Keratinocyte (primary cell): ENCODE measurements at regions not wholly inside any gene's neighbourhood (a gene's known extent, or its start where the extent isn't known, plus 50 kb on each side); places are given as distances from the start of the nearest gene placed in this dataset.

ENCODE experiments used
- DNase-seq: peaks from one replicate; pipeline ENCODE4 v3.0.0-alpha.2; 2011; ENCODE audit warnings: low read depth, missing footprints, low spot score
- FAIRE-seq: peaks from 2 replicates; lab custom pipeline; 2011; peaks lifted over from hg19 to GRCh38; lab: Jason Lieb, UNC
- H2AFZ ChIP-seq: 2 replicates; pipeline ENCODE4 v1.6.0; 2012; ENCODE audit warnings: low read length, control low read depth, inconsistent platforms; ENCODE audit not compliant: control insufficient read depth
- H3K27ac ChIP-seq: 2 replicates; pipeline ENCODE4 v1.5.1; 2011; ENCODE audit warnings: low read length; ENCODE audit not compliant: control insufficient read depth, insufficient read depth
- H3K27me3 ChIP-seq: 3 replicates; pipeline ENCODE4 v1.6.0; 2011; ENCODE audit warnings: low read length; ENCODE audit not compliant: control insufficient read depth, insufficient read depth; ENCODE audit errors: extremely low read depth
- H3K36me3 ChIP-seq, 2 experiments: 2 replicates in 1 of 2; 3 replicates in 1 of 2; pipeline ENCODE4 v1.5.1; 2011; ENCODE audit warnings: low read length in 2 of 2, mild to moderate bottlenecking in 1 of 2; ENCODE audit not compliant: control insufficient read depth in 2 of 2, insufficient read depth in 2 of 2; ENCODE audit errors: extremely low read depth in 1 of 2
- H3K4me1 ChIP-seq: 3 replicates; pipeline ENCODE4 v1.5.1; 2011; ENCODE audit warnings: low read length; ENCODE audit not compliant: control insufficient read depth, insufficient read depth; ENCODE audit errors: extremely low read depth
- H3K4me2 ChIP-seq: 3 replicates; pipeline ENCODE4 v1.6.0; 2011; ENCODE audit warnings: low read depth, low read length; ENCODE audit not compliant: control insufficient read depth, insufficient read depth; ENCODE audit errors: extremely low read depth
- H3K4me3 ChIP-seq, 3 experiments: fragments of 200-600 bp in 1 of 3; sonication (generic) in 1 of 3; 2 replicates in 2 of 3; 3 replicates in 1 of 3; pipeline ENCODE4 v1.5.1; 2011 to 2016; ENCODE audit warnings: low read length in 3 of 3, mild to moderate bottlenecking in 3 of 3, control low read depth in 2 of 3, inconsistent platforms in 1 of 3, low read depth in 1 of 3, mixed read lengths in 1 of 3, mixed run types in 1 of 3, moderate library complexity in 1 of 3; ENCODE audit not compliant: control insufficient read depth in 2 of 3, insufficient read depth in 2 of 3; ENCODE audit errors: extremely low read depth in 1 of 3
- H3K79me2 ChIP-seq: 2 replicates; pipeline ENCODE4 v1.6.0; 2012; ENCODE audit warnings: low read length; ENCODE audit not compliant: control insufficient read depth, insufficient read depth
- H3K9ac ChIP-seq: 3 replicates; pipeline ENCODE4 v1.6.0; 2011; ENCODE audit warnings: low read length; ENCODE audit not compliant: control insufficient read depth, insufficient read depth; ENCODE audit errors: extremely low read depth
- H3K9me1 ChIP-seq: 3 replicates; pipeline ENCODE4 v1.6.0; 2011; ENCODE audit warnings: low read length; ENCODE audit not compliant: control insufficient read depth, insufficient read depth; ENCODE audit errors: extremely low read depth
- H3K9me3 ChIP-seq: 2 replicates; pipeline ENCODE4 v1.5.1; 2012; ENCODE audit warnings: low read depth, low read length; ENCODE audit not compliant: control insufficient read depth
- H4K20me1 ChIP-seq: 3 replicates; pipeline ENCODE4 v1.6.0; 2011; ENCODE audit warnings: low read length; ENCODE audit not compliant: control insufficient read depth, insufficient read depth; ENCODE audit errors: extremely low read depth
- EZH2 ChIP-seq: IDR thresholded peaks from one replicate; pipeline ENCODE4 v1.6.1; 2012; ENCODE audit warnings: inconsistent platforms, mild to moderate bottlenecking, low read length, moderate library complexity
- dilution Hi-C: fragments of 300-500 bp; cut with MboI; formaldehyde crosslinking; loops from one replicate; pipeline ENCODE4 v1.7.0; 2020; ENCODE audit warnings: low sequenced_read_pairs; ENCODE audit not compliant: extremely low pct_ligation_motif_present
- TF ChIP-seq, protein P1 (sequence below), 3 experiments: IDR thresholded peaks in 1 of 3; conservative IDR thresholded peaks in 1 of 3; optimal IDR thresholded peaks in 1 of 3; 2 replicates in 2 of 3; 3 replicates in 1 of 3; pipeline versions ENCODE3 to v1.5.1; 2011; ENCODE audit warnings: low read length in 3 of 3, mild to moderate bottlenecking in 3 of 3, moderate library complexity in 2 of 3, control low read depth in 1 of 3, inconsistent platforms in 1 of 3; ENCODE audit not compliant: insufficient read depth in 2 of 3; ENCODE audit errors: extremely low read depth in 1 of 3

- H3K9me3 ChIP-seq, result peaks cover 2% of the 10 kb centered on the region
- no peak overlapping the region for H2AFZ ChIP-seq
- H3K79me2 ChIP-seq, result no peaks in the 10 kb centered on the region
- dilution Hi-C loops, result no loop called here
- no peaks in the 10 kb centered on the region for H4K20me1 ChIP-seq
- H3K9ac ChIP-seq, result no peak overlapping the region
- no peaks in the 10 kb centered on the region for H3K36me3 ChIP-seq
- H3K27ac ChIP-seq, result no peak overlapping the region
- peaks cover 16% of the 10 kb centered on the region for H3K4me1 ChIP-seq
- FAIRE-seq (no peak), DNase-seq (no peak)
- no peak overlapping the region for H3K4me2 ChIP-seq
- no peaks in the 10 kb centered on the region for H3K9me1 ChIP-seq
- H3K27me3 ChIP-seq, result no peaks in the 10 kb centered on the region
- no peak overlapping the region for H3K4me3 ChIP-seq
- no peak for TF ChIP-seq EZH2
- TF ChIP-seq, protein P1, sequence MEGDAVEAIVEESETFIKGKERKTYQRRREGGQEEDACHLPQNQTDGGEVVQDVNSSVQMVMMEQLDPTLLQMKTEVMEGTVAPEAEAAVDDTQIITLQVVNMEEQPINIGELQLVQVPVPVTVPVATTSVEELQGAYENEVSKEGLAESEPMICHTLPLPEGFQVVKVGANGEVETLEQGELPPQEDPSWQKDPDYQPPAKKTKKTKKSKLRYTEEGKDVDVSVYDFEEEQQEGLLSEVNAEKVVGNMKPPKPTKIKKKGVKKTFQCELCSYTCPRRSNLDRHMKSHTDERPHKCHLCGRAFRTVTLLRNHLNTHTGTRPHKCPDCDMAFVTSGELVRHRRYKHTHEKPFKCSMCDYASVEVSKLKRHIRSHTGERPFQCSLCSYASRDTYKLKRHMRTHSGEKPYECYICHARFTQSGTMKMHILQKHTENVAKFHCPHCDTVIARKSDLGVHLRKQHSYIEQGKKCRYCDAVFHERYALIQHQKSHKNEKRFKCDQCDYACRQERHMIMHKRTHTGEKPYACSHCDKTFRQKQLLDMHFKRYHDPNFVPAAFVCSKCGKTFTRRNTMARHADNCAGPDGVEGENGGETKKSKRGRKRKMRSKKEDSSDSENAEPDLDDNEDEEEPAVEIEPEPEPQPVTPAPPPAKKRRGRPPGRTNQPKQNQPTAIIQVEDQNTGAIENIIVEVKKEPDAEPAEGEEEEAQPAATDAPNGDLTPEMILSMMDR (optimal IDR thresholded peaks at IDR 0.05 in 1 of 3, IDR thresholded peaks at IDR 0.05 in 1 of 3, conservative IDR thresholded peaks at IDR 0.05 in 1 of 3; ENCODE audit: extremely low read depth in 1 of 3, insufficient read depth in 2 of 3, low read length in 3 of 3), result no peak
Observed at GRCh38 chr5:111639912-111640311, 117.1 kb downstream of the NREP start.

- H3K36me3 ChIP-seq, result no peaks in the 10 kb centered on the region
- no peaks in the 10 kb centered on the region for H4K20me1 ChIP-seq
- no peaks in the 10 kb centered on the region for H3K27me3 ChIP-seq
- FAIRE-seq (no peak), DNase-seq (no peak)
- peaks cover 2% of the 10 kb centered on the region for H3K9me3 ChIP-seq
- H3K4me1 ChIP-seq, result peaks cover 8% of the 10 kb centered on the region
- no peak overlapping the region for H3K4me2 ChIP-seq
- TF ChIP-seq, protein P1 (optimal IDR thresholded peaks at IDR 0.05 in 1 of 3, IDR thresholded peaks at IDR 0.05 in 1 of 3, conservative IDR thresholded peaks at IDR 0.05 in 1 of 3; ENCODE audit: extremely low read depth in 1 of 3, insufficient read depth in 2 of 3, low read length in 3 of 3), result no peak
- no peak for TF ChIP-seq EZH2
- no peak overlapping the region for H3K9ac ChIP-seq
- no peaks in the 10 kb centered on the region for H3K9me1 ChIP-seq
- no peak overlapping the region for H3K4me3 ChIP-seq
- H2AFZ ChIP-seq, result no peak overlapping the region
- no peak overlapping the region for H3K27ac ChIP-seq
- dilution Hi-C loops, result no loop called here
- H3K79me2 ChIP-seq, result no peaks in the 10 kb centered on the region
Observed at GRCh38 chr5:111636736-111637135, 120.3 kb downstream of the NREP start.
